Left colon (tissue), 2 donors: ENCODE measurements at regions not wholly inside any gene's neighbourhood (a gene's known extent, or its start where the extent isn't known, plus 50 kb on each side); places are given as distances from the start of the nearest gene placed in this dataset.
A peak's percentile ranks its signal among the peaks of the same experiment; 100 is the strongest.

Experiments
- ATAC-seq: fragments of 200-7000 bp; cut with Tn5 transposase; one replicate; pipeline ENCODE4 v1.9.1; 2020; ENCODE audit warnings: mild to moderate bottlenecking, moderate library complexity
- DNase-seq, 2 donors: peaks; one replicate each; pipeline ENCODE4 v3.0.0-alpha.2; 2020
- intact Hi-C, 2 donors: fragments of 100-400 bp; cut with DNase I in 1 of 2; cut with micrococcal nuclease in 1 of 2; formaldehyde crosslinking; loops; one replicate each; pipeline versions ENCODE4 v1.11.2 to v1.14.0; 2022; cut with DNase I, micrococcal nuclease
- donor health status: DM: no; HTN: no; CAD: no.
- donor health status: DM: yes; HTN: yes; CAD: no.

DNA sequence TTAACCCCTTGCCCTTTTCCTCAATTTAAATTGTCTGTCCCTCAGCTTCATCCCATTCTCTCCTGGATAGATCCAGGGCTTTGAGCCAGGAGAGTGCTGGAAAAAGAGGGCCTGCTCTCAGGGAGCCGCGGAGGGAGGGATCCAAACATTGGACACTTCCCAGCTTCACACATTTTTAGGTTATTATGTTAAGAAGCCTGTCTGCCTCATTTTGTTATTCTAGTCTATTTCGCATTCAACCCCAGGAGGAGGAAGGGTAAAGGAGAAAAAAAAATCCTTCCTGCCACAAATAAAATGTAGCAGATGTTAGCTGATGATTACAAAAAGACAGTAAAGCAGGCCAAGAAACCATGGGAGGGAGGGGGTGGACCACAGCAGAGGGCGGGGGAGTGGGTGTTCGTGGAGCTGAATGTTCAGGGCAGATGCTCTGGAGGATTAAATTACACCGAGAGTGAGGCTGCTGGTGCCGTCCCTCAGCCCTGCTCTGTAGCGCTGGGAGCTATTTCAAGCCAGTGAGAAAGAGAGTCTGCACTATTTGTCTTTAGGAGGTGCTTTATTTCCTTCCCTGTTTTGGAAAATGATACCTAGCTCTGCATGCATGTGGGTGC is 60.6 kb upstream of the ZFR start:
- DNase-seq (peak; percentile 18 to 64), ATAC-seq (peak; percentile 28)
- intact Hi-C loops, result no loop called here

DNA sequence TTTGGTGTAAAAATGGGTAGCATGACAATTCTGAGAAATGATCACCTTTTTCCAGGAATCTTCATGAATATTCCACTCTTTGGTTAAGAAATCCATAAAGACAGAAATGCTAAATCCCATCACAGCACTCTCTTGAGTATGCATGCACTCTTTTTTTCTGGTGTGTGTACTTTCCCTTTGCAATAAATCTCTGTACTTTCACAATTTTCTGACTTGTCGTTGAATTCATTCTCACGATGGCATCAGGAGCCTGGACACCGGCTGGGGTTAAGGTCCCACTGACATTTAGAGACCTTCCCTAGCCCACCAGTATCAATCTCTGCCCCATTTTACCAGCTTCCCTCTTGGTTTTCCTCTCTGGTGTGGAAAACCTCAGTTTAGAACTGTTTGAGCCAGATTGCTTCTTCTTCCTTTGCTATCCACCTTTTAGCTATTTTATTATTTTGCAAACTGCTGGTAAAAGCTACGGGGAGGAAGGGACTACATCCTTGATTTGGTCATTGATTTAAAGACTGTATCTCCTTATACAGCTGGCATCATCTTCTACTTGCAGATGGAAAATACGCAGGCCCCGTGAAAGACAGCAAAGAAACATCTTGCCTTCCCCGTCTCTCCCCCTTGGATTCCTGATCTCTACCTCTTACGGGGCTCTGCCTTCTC is 59.9 kb upstream of the ZFR start:
- ATAC-seq (no peak), DNase-seq (no peak)
- intact Hi-C loops, result no loop called here

DNA sequence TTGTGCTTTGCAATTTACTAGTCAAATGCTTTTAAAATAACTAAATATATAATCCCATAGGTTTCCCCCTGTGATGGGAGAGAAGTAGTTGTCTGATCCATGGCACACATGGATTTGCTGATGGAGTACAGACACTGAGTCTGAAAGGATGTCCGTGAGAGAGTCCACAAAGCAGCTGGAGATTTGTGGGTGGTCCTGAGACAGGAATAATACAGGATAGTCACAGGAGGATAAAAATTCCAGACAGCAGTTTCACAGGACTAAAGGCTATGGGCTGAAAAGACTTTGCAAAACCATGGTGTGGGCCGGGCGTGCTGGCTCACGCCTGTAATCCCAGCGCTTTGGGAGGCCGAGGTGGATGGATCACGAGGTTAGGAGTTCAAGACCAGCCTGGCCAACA is 58.7 kb upstream of the ZFR start:
- no peak for ATAC-seq
- no peak for DNase-seq
- intact Hi-C loops, result no loop called here

DNA sequence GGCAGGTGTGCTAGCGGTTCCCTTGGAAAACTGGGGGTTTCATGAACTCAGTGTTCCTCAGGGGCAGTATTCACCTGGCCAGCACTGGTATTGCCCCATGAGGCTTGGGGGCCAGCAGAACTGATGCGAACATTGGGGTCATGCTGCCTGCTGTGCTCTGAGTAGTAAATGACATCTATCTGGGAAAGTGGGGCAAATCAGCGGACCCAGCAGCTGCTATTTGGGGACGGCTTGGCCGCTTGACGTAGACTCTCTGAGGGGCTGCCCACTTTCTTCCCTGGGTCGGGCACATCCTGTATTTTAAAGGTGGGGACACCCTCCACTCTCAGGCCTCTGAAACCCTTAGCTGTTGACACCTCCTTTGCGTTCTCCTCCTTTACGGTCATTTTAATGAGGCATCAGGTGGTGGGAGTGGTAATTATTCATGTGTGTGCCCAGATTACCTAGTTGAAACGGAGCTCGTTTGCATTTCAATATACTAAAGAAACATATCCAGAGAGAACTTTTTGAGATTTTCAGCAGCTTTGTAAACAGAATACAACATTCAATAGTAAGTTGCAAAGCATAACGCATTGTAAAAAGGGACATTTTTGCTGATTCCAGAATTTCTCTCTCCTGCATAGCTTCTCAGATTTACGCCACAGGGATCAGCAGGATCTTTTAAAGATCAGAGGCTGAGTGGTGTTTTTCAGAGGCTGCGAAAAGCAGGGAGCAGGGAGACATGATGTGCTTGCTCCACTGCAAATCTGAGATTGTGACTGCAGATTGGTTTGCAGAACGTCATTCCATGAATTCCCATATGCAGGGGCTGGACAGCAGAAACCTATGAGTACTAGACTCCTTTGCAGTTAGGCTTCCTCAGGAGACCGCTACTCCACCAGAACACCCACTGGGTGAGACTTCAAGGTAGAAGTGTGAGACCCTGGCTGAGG is 56.8 kb upstream of the ZFR start:
- ATAC-seq (no peak), DNase-seq (no peak)
- intact Hi-C loops, result no loop called here

DNA sequence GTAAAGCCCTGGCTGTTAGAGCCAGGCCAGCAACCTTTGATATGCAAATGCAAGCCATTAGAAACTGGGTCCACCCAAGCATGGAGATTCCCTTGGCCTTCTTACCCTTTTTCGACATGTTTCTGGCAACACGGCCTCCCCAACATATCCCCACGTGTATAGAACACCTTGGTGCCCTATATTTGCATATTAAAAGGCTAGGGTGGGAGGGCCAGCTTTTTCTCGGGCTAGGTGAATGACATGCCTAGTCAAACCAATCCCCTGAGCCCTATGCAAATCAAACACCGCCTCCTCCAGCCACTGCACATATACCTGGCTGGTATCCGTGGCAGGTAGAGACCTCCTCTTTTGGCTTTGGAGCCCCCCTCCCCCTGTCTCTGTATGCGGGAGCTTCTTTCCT is 55.6 kb upstream of the ZFR start:
- DNase-seq (no peak), ATAC-seq (no peak)
- intact Hi-C loops, result no loop called here

DNA sequence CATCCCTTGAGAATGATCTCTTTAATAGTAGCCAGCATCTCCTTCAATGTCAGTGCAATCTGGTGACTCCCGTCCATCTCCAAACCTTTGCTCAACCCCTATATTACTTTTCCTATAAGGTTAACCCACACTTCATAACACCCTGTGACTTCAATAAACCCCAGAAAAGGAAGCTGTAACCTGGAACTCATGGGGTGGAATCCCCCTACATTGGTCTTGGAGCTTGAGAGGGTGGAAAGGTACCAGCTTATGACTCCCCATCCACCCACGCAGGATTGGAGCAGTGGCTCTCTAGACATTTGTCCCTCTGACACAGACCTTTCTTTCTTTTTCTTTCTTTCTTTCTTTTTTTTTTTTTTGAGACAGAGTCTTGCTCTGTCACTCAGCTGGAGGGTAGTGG is 54.7 kb upstream of the ZFR start:
- ATAC-seq (no peak), DNase-seq (no peak)
- intact Hi-C loops, result no loop called here

DNA sequence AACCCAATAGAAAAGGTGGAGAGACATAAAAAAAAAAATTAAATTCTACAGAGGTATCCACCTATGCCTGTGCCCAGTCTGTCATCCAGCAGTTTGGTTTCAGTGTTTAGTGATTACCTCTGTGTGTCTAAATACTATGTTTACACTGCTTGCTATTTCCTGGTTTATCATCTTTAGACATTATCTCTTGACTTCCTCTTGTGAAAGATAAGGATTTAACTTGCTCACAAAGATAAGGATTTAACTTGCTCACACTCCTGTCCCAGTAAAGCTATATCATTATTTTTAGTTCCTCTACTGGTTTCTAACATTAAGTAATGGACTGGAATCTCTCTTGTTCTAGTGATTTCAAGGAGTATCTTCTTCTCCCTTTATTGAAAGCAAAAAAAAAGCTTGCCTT is 53.9 kb upstream of the ZFR start:
- ATAC-seq (peak; percentile 61), DNase-seq (no peak)
- intact Hi-C loops, result no loop called here

DNA sequence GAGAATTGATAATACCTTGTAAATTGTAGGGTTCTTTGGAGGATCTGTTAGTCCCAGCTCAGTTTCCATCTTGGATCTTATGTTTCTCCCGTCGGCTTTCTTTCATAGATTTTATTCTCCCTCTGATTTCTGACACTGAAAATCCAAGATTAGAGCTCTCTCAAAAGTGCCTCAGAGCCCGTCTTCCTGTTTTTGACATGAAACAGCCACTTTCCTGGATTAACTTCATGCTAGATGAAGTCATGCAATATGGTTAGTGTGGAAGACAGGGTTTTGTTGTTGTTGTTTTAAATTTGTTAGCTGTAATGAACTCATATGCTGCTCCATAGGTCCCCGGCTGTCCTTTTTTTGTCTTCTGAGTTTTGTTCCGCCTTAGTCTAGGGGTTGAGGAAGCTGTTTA is 51.6 kb upstream of the ZFR start:
- DNase-seq (no peak), ATAC-seq (no peak)
- intact Hi-C loops, result no loop called here

DNA sequence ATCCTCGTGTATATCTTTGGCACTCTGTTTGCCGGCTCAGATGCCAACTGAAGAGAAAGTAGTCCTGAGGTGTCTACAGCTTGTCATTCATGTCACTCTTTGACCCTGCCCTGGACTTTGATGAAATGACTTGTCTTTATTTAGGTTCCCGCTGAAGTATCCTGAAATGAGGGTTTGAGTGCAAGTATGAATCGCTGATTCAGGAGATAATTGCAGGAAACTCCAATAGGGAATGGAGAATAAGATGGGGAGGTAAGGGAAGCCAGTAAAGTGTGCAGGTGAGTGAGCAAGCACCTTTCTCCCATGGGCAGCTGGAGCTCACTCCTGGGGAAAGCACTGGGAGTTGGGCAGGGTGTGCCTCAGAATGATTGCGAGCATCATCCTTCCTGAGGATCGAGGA is 50.3 kb upstream of the ZFR start:
- no peak for ATAC-seq
- intact Hi-C loops, result loop anchor here in 1 of 2 donors (5.0 kb wide), 1 partner anchor 92 kb away; the partner anchor contains the start of gene SUB1
- no peak for DNase-seq
